ENCODE measurements at regions not wholly inside any gene's neighbourhood (a gene's known extent, or its start where the extent isn't known, plus 50 kb on each side); places are given as distances from the start of the nearest gene placed in this dataset.

- DNase-seq (ENCODE audit: low read depth) = no peak
Observed at GRCh38 chr2:238580486-238580885, 153.8 kb downstream of the ASB1 start.

- DNase-seq (ENCODE audit: low read depth) = peak; percentile 3
Observed at GRCh38 chr2:238581126-238581525, 154.4 kb downstream of the ASB1 start.

GRCh38 chr2:238582159-238582558 lies 155.4 kb downstream of the ASB1 start:
- DNase-seq (ENCODE audit: low read depth) = peak; percentile 88

- no peak for DNase-seq (ENCODE audit: low read depth)
Observed at GRCh38 chr2:238584617-238585016, 157.9 kb downstream of the ASB1 start.

GRCh38 chr2:238585836-238586821 lies 159.4 kb downstream of the ASB1 start:
- no peak for DNase-seq (ENCODE audit: low read depth)

GRCh38 chr2:238586931-238587775 lies 160.4 kb downstream of the ASB1 start:
- DNase-seq (ENCODE audit: low read depth) = no peak

GRCh38 chr2:238587776-238588660 lies 161.3 kb downstream of the ASB1 start:
- no peak for DNase-seq (ENCODE audit: low read depth)

- no peak for DNase-seq (ENCODE audit: low read depth)
Observed at GRCh38 chr2:238589591-238590460, 163.1 kb downstream of the ASB1 start.

GRCh38 chr2:238591732-238592131 lies 165.0 kb downstream of the ASB1 start:
- no peak for DNase-seq (ENCODE audit: low read depth)

- no peak for DNase-seq (ENCODE audit: low read depth)
Observed at GRCh38 chr2:238593236-238593635, 166.5 kb downstream of the ASB1 start.

GRCh38 chr2:238593678-238594077 lies 167.0 kb downstream of the ASB1 start:
- no peak for DNase-seq (ENCODE audit: low read depth)

- DNase-seq (ENCODE audit: low read depth) = no peak
Observed at GRCh38 chr2:238594796-238595749, 168.3 kb downstream of the ASB1 start.

- no peak for DNase-seq (ENCODE audit: low read depth)
Observed at GRCh38 chr2:238595750-238596570, 169.2 kb downstream of the ASB1 start.

- peak; percentile 97 for DNase-seq (ENCODE audit: low read depth)
Observed at GRCh38 chr2:238596571-238597551, 170.1 kb downstream of the ASB1 start.

- no peak for DNase-seq (ENCODE audit: low read depth)
Observed at GRCh38 chr2:238597638-238598528, 171.2 kb downstream of the ASB1 start.

Measured in LHCN-M2 (cell line).